GM23338 (cell line): ENCODE measurements at regions not wholly inside any gene's neighbourhood (a gene's known extent, or its start where the extent isn't known, plus 50 kb on each side); places are given as distances from the start of the nearest gene placed in this dataset.

Experiments
- ATAC-seq: fragments of 200-7000 bp; cut with Tn5 transposase; 3 replicates; pipeline ENCODE4 v1.9.1; 2020
- DNase-seq: peaks from one replicate; pipeline ENCODE4 v3.0.0-alpha.2; 2015; ENCODE audit warnings: low spot score
- H2AFZ ChIP-seq: fragments of 200-600 bp; sonication (generic); 2 replicates; pipeline ENCODE4 v1.8.0; 2016; ENCODE audit warnings: antibody characterized with exemption, mild to moderate bottlenecking, moderate library complexity
- H3F3A ChIP-seq: fragments of 200-600 bp; sonication (generic); replicated peaks from 2 replicates; pipeline ENCODE4 v1.8.0; 2017; ENCODE audit warnings: antibody characterized with exemption, mixed run types, low read depth
- H3K27ac ChIP-seq: fragments of 200-600 bp; sonication (generic); 2 replicates; pipeline ENCODE4 v1.6.1; 2016; ENCODE audit warnings: low read depth
- H3K27me3 ChIP-seq: fragments of 200-600 bp; sonication (generic); 2 replicates; pipeline ENCODE4 v1.8.0; 2016; ENCODE audit warnings: mild to moderate bottlenecking, mixed run types, moderate library complexity; ENCODE audit not compliant: insufficient read depth
- H3K36me3 ChIP-seq: fragments of 200-600 bp; sonication (generic); 2 replicates; pipeline ENCODE4 v1.8.0; 2016; ENCODE audit warnings: mild to moderate bottlenecking; ENCODE audit not compliant: insufficient read depth
- H3K4me1 ChIP-seq: fragments of 200-600 bp; sonication (generic); 2 replicates; pipeline ENCODE4 v1.8.0; 2016; ENCODE audit warnings: mild to moderate bottlenecking, moderate library complexity; ENCODE audit not compliant: insufficient read depth
- H3K4me2 ChIP-seq: fragments of 200-600 bp; sonication (generic); 2 replicates; pipeline ENCODE4 v1.7.1; 2017; ENCODE audit warnings: mixed run types
- H3K4me3 ChIP-seq: fragments of 200-600 bp; sonication (generic); 2 replicates; pipeline ENCODE4 v1.6.1; 2016; ENCODE audit warnings: mixed run types
- H3K79me2 ChIP-seq: fragments of 200-600 bp; sonication (generic); replicated peaks from 2 replicates; pipeline ENCODE4 v1.8.0; 2017; ENCODE audit warnings: mild to moderate bottlenecking; ENCODE audit not compliant: insufficient read depth
- H3K9me2 ChIP-seq: fragments of 200-600 bp; sonication (generic); 2 replicates; pipeline ENCODE4 v1.8.0; 2017; ENCODE audit not compliant: insufficient read depth
- H4K20me1 ChIP-seq: fragments of 200-600 bp; sonication (generic); replicated peaks from 2 replicates; pipeline ENCODE4 v1.8.0; 2017; ENCODE audit warnings: mild to moderate bottlenecking; ENCODE audit not compliant: insufficient read depth
- H3K27ac Mint-ChIP-seq: 2 replicates; pipeline ENCODE4 v1.8.0; 2020; ENCODE audit warnings: inconsistent platforms, mild to moderate bottlenecking, moderate library complexity, mixed read lengths
- H3K27me3 Mint-ChIP-seq: 3 replicates; pipeline ENCODE4 v1.8.0; 2022; ENCODE audit warnings: low read depth, mild to moderate bottlenecking, moderate library complexity, mixed read lengths, inconsistent platforms; ENCODE audit not compliant: insufficient read depth, poor library complexity
- H3K36me3 Mint-ChIP-seq: 3 replicates; pipeline ENCODE4 v1.8.0; 2021; ENCODE audit warnings: low read depth, mild to moderate bottlenecking, inconsistent platforms, moderate library complexity, mixed read lengths
- H3K4me1 Mint-ChIP-seq: 3 replicates; pipeline ENCODE4 v1.8.0; 2020; ENCODE audit warnings: mild to moderate bottlenecking, inconsistent platforms, mixed read lengths
- H3K4me3 Mint-ChIP-seq: 3 replicates; pipeline ENCODE4 v1.8.0; 2021; ENCODE audit warnings: moderate library complexity, mild to moderate bottlenecking, inconsistent platforms, mixed read lengths
- H3K9me3 Mint-ChIP-seq: 3 replicates; pipeline ENCODE4 v1.8.0; 2020; ENCODE audit warnings: moderate library complexity, mild to moderate bottlenecking, inconsistent platforms, mixed read lengths
- CREB1 ChIP-seq: fragments of 250-450 bp; sonication (Bioruptor Pico); IDR thresholded peaks from 2 replicates; pipeline ENCODE4 v1.5.0; 2020; ENCODE audit warnings: low read depth, mild to moderate bottlenecking, moderate library complexity
- CTCF ChIP-seq, 2 experiments: fragments of 200-600 bp in 1 of 2; sonication (generic) in 1 of 2; conservative IDR thresholded peaks; 2 replicates each; pipeline versions ENCODE4 v1.5.1 to v1.6.1; 2016 to 2017; ENCODE audit warnings: antibody characterized with exemption in 2 of 2, low read depth in 2 of 2, mild to moderate bottlenecking in 2 of 2, moderate library complexity in 1 of 2
- ETS1 ChIP-seq: IDR thresholded peaks from 2 replicates; pipeline ENCODE4 v1.6.1; 2016; ENCODE audit warnings: antibody characterized with exemption
- EZH2 ChIP-seq: fragments of 200-600 bp; sonication (generic); IDR thresholded peaks from one replicate; pipeline ENCODE4 v1.8.0; 2017; ENCODE audit warnings: antibody characterized with exemption, mild to moderate bottlenecking, low read depth; ENCODE audit not compliant: unreplicated experiment
- EZH2phosphoT487 ChIP-seq: fragments of 200-600 bp; sonication (generic); IDR thresholded peaks from one replicate; pipeline ENCODE4 v1.8.1; 2018; ENCODE audit warnings: antibody characterized with exemption; ENCODE audit not compliant: unreplicated experiment
- JUNB ChIP-seq: IDR thresholded peaks from one replicate; pipeline ENCODE4 v1.6.1; 2016; ENCODE audit warnings: antibody characterized with exemption; ENCODE audit not compliant: unreplicated experiment
- NANOG ChIP-seq: IDR thresholded peaks from 2 replicates; pipeline ENCODE4 v1.6.1; 2016; ENCODE audit warnings: antibody characterized with exemption, borderline replicate concordance
- POLR2AphosphoS5 ChIP-seq: IDR thresholded peaks from 2 replicates; pipeline ENCODE4 v1.6.1; 2016; ENCODE audit warnings: antibody characterized with exemption, low read depth
- REST ChIP-seq: IDR thresholded peaks from one replicate; pipeline ENCODE4 v1.6.1; 2018; ENCODE audit warnings: antibody characterized with exemption; ENCODE audit not compliant: unreplicated experiment
- STAT1 ChIP-seq: IDR thresholded peaks from one replicate; pipeline ENCODE4 v1.6.1; 2016; ENCODE audit warnings: antibody characterized with exemption; ENCODE audit not compliant: unreplicated experiment
- ZNF114 ChIP-seq: fragments of 250-450 bp; sonication (Bioruptor Pico); IDR thresholded peaks from 2 replicates; pipeline ENCODE4 v1.5.0; 2020; ENCODE audit warnings: mild to moderate bottlenecking, moderate library complexity
- ZNF462 ChIP-seq: fragments of 250-450 bp; sonication (Bioruptor Pico); IDR thresholded peaks from 2 replicates; pipeline ENCODE4 v1.5.0; 2020; ENCODE audit warnings: mild to moderate bottlenecking, moderate library complexity

- TF ChIP-seq REST, result no peak
- TF ChIP-seq CREB1 (CRISPR knock-in tag), result no peak
- TF ChIP-seq NANOG, result no peak
- no peak for TF ChIP-seq CTCF (conservative IDR thresholded peaks at IDR 0.05; ENCODE audit: low read depth in 2 of 2)
- TF ChIP-seq ZNF114 (CRISPR knock-in tag), result no peak
- no peak for TF ChIP-seq ETS1
- no peak for TF ChIP-seq JUNB
- TF ChIP-seq EZH2phosphoT487, result no peak
- no peak for TF ChIP-seq EZH2
- TF ChIP-seq POLR2AphosphoS5, result no peak
Observed at GRCh38 chr5:176747670-176748072, 62.7 kb upstream of the UNC5A start (continued).

- Histone ChIP-seq H3K27me3 (peaks cover 5% of the 10 kb centered on the region; the same call in 1 of the 2 replicates), H3K79me2 (no peaks in the 10 kb centered on the region), H4K20me1 (no peaks in the 10 kb centered on the region), H3K4me2 (no peak overlapping the region), H3K9me2 (no peaks in the 10 kb centered on the region), H3K27ac (no peak overlapping the region), H3K36me3 (no peaks in the 10 kb centered on the region), H2AFZ (no peak overlapping the region), H3F3A (no peaks in the 10 kb centered on the region), H3K4me1 (peaks cover 27% of the 10 kb centered on the region), H3K4me3 (no peak overlapping the region)
- H3K9me3 Mint-ChIP-seq, result no peaks in the 10 kb centered on the region; the same call in 2 of the 3 replicates
- peaks cover 15% of the 10 kb centered on the region for H3K27me3 Mint-ChIP-seq
- no peaks in the 10 kb centered on the region; the same call in 2 of the 3 replicates for H3K36me3 Mint-ChIP-seq
- peaks cover 34% of the 10 kb centered on the region for H3K4me1 Mint-ChIP-seq
- TF ChIP-seq ZNF462, result no peak
- no peak for TF ChIP-seq JUNB
- no peak for TF ChIP-seq EZH2
- TF ChIP-seq STAT1, result no peak
- TF ChIP-seq POLR2AphosphoS5, result no peak
- no peak for DNase-seq
- H3K27ac Mint-ChIP-seq, result no peak overlapping the region
- ATAC-seq, result no peak
- H3K4me3 Mint-ChIP-seq, result no peak overlapping the region
Observed at GRCh38 chr5:176748073-176748966, 62.0 kb upstream of the UNC5A start.
